ENCODE measurements at regions not wholly inside any gene's neighbourhood (a gene's known extent, or its start where the extent isn't known, plus 50 kb on each side); places are given as distances from the start of the nearest gene placed in this dataset.
"Not testable (repeated sequence)": the region's sequence is repeated elsewhere in the genome, so short reads cannot be mapped to it uniquely, and the experiment has no call there.

DNA sequence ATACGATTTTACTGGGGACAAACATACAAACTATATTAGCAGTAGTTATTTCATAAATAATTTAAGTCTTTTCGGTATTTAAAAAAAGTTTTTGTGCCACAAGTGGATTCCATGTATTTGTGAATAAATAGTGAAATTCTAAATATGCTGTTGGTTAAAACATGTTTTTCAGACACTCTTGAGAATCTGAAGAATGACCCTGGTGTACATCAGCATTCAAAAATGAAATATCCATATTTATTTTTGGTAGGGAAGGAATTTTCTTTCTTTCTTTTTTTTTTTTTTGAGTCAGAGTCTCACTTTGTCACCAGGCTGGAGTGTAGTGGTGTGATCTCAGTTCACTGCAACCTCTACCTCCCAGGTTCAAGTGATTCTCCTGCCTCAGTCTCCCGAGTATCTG, 136.1 kb upstream of the CDK6 start:
- no peak for DNase-seq

DNA sequence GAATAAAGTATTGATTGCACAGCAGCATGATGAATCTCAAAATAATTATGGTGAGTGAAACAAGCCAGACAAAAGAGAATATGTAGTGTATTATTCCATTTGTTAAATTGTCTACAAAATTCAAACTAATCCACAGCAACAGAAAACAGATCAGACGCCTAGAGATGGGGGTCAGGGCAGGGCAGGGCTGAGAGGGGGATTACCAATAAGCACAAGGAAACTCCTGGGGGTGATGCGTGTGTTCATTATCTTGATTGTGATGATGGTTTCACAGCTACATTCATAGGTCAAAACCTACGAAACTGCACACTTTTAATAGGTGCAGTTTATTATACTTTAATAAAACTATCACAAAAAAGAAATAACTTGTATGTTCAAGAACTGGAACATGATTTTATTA, 132.7 kb upstream of the CDK6 start:
- DNase-seq = no peak

DNA sequence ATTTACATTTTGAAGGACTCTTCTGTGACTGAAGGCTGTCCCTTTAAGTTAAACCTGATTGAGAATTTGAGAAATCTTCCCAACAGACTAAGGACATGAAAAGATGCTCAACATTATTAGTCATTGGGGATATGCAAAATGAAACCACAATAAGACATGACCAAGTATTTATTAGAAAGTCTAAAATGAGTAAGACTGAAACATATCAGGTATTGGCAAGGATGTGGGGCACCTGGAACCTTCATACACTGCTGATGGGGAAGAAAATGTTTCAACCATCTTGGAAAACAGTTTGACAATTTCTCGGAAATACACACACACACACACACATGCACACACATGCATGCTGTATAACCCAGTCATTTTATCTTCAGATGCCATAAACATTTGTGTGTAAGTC, 132.1 kb upstream of the CDK6 start:
- DNase-seq = no peak

DNA sequence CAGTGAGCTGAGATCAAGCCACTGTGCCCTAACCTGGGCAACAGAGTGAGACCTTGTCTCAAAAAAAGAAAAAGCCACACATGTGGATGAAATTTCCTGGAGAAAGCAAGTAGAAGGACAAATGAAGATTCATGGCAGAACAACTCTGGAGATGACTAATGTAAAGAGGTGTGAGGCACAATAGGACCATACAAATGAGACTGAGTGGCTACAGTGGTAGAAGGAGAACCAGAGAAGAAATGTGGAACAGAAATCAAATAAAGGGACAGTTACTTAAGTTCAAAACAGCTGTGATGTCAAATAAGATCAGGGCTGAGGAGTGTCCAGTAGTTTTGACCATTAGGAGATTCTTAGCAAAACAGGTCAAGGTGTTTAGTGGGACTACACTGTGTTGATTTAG, 130.9 kb upstream of the CDK6 start:
- DNase-seq = no peak

DNA sequence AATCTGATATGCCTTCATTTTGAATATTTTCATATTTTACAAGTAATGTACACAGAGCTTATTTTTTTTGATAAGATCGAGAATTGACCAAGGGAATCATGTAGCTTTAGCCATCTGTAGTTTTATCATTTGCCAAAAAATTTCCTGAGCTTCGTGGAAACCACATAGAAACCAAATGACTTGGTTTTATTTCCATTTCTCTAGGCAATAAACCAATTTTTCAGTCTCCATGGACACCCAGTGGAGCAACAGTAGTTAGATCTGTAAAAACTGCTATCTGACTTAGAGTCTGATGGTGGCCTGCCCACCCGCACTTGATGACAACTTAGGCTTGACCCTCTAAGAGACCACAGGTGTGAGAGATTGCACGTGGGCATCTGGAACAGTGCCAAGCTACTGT, 127.8 kb upstream of the CDK6 start:
- no peak for DNase-seq

DNA sequence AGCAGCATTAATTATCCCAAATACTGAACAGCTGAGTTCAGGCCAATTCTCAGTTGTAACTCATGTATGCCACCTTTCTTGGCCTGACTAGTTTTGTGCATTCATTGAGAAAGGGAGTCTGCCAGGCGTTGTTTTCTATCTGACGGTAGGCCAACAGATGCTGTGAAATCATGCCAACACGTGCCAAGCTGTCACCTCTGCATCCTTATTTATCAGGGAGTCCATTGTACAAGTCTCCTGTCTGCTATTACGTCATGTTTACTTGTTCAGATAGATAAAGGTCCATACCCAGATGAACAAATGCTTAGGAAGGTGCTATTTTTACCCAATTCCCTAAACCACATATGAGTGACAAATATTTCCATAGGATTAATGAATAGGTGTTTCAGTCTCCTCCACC, 127.2 kb upstream of the CDK6 start:
- no peak for DNase-seq

DNA sequence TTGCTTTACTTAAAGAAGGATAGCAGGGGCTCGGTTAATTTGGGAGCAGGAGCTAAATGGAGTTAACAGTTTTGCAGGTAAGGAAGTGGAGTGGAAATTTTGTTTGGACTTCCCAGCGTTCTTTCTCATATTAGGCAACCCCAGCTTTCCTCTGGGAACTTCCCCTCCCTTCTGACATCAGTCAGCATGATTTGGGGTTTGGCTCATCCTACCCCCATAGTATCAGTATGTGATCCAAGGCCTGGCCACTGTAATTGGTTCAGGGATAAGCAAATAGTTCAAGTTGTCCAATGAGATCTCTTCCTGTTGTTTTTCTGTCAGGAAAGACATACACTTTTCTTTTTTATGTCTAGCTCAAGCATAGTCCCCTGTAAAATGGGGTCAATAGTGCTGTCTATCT, 125.6 kb upstream of the CDK6 start:
- DNase-seq = no peak

DNA sequence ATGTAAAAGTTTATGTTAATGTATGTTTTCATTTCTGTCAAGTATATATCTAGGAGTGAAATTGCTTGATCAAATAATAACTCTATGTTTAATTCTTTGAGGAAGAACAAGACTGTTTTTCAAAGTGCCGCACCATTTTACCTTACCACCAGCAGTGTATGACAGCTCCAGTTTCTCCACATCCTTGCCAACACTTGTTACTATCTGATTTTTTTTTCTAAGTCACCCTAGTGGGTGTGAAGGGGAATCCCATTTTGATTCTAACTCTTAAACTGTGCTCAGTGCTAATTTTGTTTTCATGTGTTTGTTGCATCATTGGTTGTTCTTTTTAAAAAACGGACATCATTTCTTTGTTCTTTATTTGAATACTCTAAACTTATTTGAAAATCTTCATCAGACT, 120.2 kb upstream of the CDK6 start:
- no peak for DNase-seq

DNA sequence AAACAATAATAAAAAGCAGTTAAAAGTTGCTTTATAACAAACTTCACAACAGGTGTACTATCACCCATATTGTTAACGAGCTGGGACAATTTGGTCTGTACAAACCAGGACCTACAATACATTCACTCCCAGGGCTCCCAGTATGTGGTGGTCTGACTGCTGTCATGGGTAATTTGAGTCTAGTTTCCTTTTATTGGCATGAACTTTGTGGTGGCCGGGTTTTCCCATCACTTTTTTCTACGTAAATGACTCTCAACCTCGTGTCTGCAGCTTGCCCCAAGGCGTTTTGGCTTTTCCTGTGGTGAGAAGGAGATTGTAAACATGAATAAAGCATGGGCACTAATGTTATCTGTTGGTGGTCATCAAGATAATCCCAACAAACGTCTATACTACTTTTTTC, 118.7 kb upstream of the CDK6 start:
- DNase-seq = no peak

DNA sequence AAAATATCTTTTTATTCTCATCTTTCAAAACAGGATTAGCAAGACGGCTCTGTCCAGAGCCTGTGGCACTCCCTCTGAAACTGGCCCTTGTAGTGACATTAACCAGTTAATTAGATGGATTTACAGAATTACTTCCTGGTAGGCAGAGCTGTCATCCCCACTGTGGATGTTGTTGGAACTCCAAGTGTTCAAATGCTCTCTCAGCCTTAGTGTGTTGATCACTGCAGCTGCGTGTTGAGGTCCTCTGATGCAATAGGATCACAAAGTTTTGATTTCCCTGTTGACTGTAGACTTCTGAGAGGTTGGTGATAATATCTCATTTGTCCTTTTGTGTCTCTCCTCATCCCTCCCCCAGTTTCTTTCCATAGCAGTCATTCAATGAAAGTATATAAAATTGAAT, 117.3 kb upstream of the CDK6 start:
- DNase-seq = no peak

DNA sequence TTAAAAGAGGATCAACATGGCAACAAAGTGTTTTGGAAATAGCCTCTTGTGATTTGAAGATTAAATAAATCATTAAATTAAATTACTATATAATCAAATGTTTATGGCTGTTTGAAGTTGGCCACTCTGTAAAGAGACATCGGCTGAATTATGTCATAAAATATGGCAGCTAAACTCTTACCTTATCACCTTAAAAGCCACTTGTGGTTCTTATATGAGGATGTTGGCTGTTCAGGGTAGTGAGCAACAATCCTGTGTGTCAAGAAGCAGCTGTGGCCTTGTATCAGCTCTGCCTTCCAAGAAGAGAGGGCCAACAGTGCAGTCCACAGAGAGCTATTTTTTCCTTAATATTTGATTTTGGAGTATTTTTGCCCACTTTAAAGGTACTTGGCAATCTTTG, 113.4 kb upstream of the CDK6 start:
- DNase-seq = no peak

DNA sequence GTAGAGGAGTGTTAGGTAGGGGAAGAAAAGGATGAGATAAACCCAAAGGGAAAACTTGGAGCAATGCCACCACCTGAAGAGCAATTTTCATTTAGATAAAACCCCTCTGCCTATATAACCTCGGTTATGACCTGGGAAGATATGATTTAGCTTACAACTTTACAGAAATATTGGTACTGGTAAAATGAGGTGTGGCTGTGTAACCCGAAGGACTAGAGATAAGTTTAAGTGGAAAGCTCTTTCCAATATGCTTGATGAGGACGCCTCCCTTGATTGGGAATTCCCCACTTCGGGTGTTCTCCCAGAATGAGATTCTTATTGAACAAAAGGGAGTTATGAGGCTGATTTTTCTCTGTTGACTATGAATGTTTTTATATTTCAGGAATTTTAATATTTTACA, 109.5 kb upstream of the CDK6 start:
- DNase-seq = no peak

DNA sequence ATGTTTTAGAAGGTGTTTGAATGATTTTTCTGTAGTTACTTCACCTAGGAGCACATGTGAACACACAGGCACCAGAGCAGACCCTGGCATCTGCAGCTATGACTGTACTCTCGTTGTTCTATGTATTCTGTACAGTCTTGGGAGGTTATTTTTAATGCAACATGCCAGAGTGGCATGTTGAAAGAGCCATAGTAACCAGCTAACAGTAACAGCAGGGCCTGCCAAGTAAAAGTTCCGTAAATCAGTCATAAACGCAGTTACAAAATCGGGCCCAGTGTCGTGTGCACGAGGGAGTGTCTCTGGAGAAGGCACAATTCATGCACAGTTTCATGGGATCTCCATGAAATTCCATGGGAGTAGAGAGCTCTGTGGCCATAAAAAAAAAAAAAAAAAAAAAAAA, 108.3 kb upstream of the CDK6 start:
- DNase-seq = no peak

DNA sequence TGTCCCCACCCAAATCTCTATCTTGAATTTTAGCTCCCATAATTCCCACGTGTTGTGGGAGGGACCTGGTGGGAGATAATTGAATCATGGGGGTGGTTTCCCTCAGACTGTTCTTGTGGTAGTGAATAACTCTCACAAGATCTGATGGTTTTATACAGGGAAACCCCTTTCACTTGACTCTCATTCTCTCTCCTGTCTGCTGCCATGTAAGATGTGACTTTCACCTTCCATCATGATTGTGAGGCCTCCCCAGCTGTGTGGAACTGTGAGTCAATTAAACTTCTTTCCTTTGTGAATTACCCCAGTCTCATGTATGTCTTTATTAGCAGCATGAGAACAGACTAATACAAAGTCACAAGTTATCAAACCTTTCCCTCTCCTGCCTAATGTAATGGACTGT, 106.3 kb upstream of the CDK6 start:
- not testable (repeated sequence) for DNase-seq

DNA sequence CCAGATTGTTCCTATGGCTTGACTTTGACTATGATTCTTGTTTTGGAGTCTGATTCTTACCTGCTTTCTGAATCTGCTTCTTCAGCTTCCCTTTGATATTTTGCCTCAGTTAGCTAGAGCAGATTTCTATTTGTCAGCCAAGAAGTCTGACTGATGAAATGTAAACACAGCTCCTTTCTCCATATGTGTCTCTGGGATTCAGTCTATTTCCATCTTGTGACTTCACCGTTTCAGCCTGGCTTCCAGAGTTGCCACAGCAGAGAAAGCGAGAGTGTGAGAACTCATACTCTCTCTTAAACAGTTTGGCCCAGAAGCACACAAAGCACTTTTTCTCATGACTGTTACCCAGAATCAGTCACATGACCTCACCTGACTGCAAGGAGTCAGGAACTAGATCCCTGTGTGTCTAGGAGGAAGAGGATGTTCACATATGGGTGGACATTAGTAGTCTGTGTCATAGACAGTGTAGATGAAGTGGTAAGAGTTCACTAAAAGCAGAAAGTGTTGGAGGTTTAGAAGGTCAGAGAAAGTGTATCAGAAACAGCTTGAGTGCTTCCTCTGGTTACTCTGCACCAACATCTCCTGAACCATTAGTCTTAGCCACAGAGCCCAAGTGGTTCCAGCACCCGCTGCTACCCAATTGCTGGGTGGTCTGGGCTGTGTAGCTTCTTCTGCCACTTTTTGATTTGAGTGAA, 103.4 kb upstream of the CDK6 start:
- DNase-seq = no peak

DNA sequence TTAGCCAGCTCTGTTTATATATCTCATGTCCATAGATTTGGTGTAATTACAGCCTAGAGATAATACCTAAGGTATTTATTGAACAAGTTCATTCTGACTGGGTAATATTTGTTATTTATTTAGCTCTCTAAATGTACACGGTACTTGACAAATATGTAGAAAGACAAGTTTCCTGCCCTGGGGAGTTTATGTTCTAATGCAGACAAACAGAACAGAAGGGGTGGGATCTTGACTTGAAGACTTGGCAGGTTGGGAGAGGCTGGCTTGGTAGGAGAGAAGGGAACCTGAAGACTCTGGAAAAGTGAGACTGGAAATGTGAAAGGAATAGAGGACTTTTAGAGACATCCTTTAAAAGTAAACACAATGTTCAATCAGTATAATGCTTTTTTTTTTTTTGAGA, 97.7 kb upstream of the CDK6 start:
- DNase-seq = no peak

DNA sequence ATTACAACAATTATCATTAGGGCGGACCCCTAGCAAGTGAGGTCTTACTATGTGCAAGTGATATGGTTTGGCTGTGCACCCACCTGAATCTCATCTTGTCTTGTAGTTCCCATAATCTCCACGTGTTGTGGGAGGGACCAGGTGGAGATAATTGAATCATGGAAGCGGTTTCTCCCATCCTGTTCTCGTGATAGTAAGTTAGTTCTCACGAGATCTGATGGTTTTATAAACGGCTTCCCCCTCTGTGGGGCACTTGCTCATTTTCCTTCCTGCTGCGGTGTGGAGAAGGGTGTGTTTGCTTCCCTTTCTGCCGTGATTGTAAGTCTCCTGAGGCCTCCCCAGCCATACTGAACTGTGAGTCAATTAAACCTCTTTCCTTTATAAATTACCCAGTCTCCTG, 96.1 kb upstream of the CDK6 start:
- DNase-seq = no peak

DNA sequence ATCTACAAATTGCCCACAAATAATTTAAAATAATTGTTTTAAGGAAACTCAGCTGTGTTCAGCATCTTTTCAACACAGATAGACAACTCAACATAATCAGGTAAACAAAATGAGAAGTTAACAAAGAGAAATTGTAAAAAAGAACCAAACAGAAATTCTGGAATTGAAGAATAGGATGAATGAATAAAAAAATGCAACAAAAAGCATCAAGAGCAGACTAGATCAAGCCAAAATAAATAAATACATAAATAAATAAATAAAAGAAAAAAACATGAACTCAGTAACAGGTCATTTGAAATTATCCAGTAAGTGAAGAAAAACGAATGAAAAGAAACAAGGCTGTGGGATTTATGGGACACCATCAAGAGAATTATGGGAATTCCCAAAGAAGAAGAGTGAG, 94.0 kb upstream of the CDK6 start:
- DNase-seq = no peak

DNA sequence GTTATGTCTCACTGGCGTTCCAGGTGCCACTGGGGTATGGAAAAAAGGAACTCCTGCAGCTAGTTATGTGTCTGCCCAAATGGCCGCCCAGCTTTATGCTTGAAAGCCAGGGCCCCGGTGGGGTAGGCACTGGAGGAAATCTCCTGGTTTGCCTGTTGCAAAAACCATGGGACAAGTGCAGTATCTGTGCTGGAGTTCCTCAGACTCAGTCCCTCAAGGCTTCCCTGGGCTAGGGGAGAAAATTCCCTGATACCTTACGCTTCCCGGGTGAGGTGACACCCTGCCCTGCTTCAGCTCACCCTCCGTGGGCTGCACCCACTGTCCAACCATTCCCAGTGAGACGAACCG, 90.3 kb upstream of the CDK6 start:
- no peak for DNase-seq

DNA sequence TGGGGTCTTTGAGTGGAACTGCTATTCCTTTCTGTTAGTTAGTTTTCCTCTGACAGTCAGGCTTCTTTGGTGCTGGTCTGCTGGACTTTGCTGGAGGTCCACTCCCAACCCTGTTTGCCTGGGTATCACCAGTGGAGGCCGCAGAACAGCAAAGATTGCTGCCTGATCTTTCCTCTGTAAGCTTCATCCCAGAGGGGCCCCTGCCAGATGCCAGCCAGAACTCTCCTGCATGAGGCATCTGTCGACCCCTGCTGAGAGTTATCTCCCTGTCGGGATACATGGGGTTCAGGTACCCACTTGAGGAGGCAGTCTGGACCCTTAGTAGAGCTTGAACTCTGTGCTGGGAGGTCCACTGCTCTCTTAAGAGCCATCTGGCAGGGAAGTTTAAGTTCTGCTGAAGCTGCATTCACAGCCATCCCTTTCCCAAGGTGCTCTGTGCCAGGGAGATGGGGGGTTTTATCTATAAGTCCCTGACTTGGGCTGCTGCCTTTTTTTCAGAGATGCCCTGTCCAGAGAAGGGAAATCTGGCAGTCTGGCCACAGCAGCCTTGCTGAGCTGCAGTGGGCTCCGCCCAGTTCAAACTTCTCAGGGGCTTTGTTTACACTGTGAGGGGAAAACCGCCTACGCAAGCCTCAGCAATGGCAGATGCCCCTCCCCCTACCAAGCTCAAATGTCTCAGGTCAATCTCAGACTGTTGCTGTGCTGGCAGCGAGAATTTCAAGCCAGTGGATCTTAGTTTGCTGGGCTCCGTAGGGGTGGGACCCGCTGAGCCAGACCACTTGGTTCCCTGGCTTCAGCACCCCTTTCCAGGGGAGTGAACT, 89.7 kb upstream of the CDK6 start:
- DNase-seq = no peak

DNA sequence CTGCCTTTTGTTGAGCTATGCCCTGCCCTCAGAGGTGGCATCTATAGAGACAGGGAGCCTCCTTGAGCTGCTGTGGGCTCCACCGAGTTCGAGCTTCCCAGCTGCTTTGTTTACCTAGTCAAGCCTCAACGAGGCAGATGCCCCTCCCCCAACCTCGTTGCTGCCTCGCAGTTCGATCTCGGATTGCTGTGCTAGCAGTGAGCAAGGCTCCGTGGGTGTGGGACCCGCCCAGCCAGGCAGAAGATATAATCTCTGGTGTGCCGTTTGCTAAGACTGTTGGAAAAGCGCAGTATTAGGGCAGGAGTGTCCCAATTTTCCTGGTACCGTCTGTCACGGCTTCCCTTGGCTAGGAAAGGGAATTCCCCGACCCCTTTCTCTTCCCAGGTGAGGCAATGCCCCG, 88.4 kb upstream of the CDK6 start:
- DNase-seq = no peak

DNA sequence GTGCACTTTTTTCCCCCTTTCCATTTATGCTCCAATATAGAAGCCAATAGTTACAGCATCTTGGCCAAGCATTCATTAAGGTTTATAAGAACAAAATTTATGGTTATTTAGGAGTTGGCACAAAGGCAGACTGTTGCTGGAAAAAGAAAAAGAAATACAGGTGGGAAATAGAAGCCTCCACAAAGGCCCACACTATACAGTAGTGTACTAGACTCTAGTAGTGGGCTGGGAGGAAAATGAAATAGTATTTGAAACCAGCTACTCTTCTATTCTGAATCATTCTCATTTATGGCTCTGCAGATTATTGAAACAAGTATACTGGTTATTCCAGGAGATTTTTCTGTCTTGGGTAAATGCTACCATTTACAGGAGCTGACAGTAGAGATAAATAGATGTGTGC, 80.9 kb upstream of the CDK6 start:
- no peak for DNase-seq

DNA sequence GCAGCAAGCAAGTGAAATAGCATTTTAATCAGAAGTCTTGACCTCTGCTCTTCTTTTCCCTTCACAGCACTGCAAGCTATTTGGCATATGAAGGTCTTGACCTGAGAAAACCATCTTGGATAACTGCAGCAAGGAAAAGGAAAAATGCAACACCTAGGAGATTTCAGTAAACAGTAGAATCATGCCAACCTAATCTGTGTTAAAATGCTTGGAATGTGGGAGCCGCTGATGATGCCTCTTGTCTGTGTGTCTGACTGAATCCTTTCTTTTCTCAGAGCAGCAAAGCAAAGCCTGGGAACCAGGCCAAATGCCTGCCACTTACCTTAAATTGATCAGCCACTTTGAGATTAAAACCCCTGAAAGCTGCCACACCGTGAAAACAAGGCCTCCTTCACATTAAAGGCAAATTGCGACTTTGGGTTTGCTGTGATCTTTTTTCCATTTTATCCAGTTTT, 80.4 kb upstream of the CDK6 start:
- DNase-seq = no peak

DNA sequence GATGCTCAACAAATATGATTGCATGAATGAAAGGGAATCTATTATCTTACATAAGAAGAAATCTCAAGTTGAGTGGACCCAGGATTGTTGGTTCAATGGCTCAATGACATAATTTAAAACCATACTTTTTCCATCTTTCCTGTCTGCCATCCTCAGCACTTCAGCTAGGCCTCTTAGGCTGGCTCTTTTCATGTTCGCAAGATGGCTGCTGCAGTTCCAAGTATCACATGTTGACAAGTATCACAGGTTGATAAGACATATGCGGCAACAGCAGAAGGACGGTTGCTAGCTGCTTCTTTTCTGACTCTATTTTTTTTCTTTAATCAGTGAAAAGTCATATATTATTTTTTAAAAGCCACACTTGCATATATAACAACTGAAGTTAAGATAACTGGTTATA, 79.0 kb upstream of the CDK6 start:
- no peak for DNase-seq

DNA sequence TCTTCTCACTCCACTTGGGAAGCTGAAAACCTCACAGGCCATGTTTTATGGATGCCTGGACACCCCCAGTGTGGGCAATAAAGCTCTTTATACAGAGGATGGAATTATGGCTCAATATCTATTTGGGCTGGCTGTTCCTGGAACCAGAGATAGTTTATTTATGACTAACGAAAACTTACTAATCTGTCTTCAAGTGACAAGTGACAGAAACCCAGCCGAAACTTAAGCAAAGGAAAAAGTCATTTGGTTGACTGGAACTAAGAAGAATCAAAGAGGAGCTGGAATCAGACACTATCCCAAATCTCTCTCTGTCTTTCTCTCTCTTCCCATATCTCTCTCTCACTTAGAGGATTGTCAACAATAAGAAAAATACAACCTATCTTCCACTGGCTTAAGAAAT, 78.3 kb upstream of the CDK6 start:
- DNase-seq = no peak
